ENCODE measurements at regions not wholly inside any gene's neighbourhood (a gene's known extent, or its start where the extent isn't known, plus 50 kb on each side); places are given as distances from the start of the nearest gene placed in this dataset.
A peak's percentile ranks its signal among the peaks of the same experiment; 100 is the strongest.

DNA sequence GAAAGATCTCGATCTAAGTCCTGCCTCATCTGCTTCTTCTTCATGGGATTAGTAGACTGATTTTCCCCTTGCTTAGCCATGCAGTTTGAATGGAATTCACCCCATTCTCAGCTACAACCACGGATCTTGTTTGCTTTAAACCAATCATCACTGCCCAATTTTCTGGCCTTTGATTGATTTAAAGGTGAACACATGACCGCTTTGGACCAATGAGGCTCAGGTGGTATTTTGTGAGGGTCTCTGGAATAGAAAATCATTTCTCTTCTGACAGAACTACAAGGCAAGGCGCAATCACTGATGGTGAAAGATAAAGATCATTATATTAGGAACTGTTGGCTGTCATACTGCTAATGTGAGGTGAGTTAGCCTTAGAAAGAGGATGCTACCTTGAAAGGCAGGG is 213.0 kb upstream of the PLEKHG7 start:
- DNase-seq: no peak

DNA sequence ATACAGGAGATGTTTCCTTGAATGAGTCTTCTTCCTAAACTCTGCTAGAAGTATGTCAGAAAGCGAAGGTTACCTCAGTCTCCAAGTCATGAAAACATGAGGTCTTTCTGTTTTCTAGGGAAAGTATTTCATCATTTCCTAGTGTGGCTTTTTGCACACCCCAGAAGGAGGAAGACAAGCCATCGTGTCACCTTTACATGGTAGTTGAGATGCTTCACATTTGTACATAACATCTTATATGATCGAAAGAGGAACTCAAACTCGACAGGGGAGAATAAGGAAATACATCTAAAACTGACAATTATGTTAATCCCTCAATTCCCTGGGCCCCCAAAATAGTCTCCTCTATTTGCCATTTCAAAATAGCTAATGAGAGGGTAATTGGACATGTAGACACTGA is 214.1 kb upstream of the PLEKHG7 start:
- DNase-seq: no peak

- DNase-seq: no peak
Observed at GRCh38 chr12:92487138-92487485, 215.7 kb upstream of the PLEKHG7 start.

DNA sequence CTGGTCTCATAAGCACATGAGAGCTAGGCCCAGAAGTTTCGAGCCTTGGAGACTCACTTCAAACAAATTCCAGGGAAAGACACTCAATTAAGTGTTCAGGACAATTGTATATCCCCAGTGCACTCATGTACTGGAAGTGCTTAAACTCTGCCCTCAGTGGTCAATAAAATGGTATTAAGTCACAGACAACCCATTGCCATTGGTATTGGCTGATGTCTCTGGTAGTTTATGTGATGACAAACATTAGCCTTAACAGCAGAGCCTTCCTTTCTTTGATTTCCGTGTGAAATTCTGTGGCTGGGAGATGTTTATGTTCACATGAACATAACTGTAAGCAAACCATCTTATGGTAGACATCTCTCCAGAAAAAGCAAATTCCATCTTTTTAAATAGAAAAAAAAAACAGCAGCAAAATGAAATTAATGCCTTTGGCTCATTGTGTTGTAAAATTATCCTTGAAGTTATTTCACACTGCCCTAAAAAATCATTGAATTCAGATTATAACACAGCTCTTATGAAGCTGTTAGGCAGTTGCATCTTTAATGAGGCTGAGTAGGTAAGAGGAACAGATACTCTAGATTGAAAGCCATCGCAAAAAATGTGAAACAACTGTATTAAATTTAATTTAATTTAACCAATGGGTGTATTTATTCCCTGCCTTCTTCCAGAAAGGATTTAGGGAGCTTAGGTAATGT is 216.2 kb upstream of the PLEKHG7 start:
- no peak for DNase-seq

DNA sequence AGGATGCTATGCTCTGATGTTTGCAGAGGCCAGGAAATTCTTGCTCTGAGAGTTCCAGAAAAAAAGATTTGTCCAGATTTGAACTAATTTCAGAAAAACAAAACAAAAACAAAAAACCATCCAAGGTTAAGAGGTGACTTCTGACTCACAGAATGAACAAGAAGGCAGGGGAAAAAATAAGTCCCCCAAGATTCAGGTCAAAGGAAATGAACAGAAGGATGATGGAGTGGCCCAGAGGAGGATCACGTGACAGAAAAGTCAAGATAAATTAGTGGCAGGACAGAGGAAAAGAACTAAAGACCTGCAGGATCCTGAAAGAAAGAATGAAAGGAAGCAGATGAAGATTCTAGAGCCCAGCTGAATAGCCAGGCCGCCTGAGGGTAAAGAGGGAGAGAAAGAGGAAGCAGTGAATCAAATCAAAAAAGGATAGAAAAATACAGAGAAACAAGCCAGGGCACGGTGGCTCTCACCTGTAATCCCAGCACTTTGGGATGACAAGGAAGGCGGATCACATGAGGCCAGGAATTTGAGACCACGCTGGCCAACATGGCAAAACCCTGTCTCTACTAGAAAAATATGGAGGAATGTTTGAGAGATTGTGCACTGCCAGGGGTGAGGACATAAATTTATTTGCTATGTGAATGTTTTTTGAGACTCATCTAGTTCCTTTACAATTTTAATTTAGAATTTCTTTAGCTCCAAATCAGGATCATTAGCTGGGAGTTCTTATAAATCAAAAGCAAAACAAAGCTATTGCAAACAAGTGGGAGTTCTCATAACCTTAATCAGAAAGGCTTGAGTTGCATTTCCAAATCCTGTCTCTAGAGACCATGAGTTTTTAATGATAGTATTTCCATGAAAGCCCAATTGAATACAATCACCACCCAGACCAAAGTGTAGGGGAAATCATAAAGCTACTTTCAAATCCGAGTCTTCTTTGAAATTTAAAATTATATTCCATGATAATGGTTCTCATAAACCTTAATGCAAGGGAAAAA is 217.1 kb upstream of the PLEKHG7 start:
- DNase-seq: no peak

DNA sequence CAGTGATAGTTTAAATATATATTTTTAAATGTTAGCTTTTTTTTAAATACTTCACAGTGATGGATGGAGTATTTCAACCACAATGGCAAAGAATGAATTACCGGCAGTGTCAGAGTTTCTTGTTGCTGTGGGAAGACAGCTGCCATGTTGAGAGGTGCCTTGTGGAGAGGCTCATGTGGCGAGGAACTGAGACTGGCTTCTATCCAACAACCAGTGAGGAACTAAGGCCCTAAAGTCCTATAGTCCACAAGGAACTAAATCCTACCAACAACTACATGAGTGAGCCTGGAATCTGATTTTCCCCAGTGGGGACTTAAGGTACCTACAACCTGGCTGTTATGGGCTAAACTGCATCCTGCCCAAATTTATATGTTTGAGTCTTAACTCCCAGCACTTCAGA is 220.2 kb upstream of the PLEKHG7 start:
- DNase-seq: no peak

- DNase-seq: no peak
Observed at GRCh38 chr12:92481066-92481465, 221.7 kb upstream of the PLEKHG7 start.

DNA sequence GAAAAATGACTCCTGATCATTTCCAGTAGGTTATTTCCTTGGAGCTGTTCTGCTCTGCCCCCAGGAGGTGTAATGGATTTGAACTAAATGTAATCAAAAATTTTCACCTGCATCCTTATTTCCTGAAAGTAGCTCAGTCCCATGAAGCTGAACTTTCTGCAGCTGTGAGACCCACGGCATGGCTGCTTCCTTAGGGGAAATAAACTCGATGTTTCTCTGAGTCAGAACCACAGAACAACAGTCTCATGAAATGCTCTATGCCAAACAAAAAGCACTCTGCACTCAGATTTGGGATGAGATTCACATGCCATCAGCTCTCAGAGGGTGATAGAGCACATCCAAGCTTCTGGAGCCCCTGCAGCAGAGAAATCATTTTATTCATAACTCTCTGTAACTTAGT is 224.1 kb upstream of the PLEKHG7 start:
- DNase-seq: no peak

DNA sequence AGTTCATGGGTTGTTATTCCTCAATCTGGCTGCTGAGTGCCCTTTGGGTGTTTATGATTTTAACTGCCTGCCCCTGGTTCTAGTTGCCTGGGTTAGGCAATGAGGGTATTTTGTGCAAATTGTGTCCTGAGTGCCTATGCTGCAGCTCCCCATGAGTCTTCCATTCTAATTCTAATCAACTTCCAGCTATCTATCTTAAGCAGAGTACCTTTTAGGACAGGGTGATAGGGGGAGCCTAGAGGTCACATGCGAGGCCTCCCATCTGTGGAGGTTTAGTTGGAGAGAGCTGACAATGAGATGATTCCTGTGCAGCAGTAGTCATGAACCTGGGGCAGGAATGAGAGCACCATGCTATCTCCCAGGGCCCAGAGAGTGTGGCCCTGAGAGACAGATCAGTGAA is 225.9 kb upstream of the PLEKHG7 start:
- no peak for DNase-seq

- no peak for DNase-seq
Observed at GRCh38 chr12:92473564-92473963, 229.2 kb upstream of the PLEKHG7 start.

DNA sequence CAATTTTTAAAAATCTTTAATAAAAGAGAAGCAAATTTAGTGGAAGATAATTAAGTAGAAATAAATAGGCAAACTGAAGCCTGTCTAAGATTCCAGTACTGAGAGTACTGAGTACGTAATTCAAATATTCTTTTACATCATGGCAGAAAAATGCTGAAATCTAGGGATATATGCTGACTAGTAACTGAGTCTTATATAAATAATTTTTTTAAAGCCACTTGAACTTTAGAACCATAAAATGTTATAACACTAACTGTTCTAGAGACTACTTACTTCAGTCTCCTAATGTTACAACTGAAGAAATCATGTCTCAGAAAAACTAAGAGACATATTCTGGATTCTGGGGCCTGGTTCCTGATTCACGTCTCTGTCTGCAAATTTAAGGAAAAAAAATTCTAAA is 230.6 kb upstream of the PLEKHG7 start:
- DNase-seq: no peak

GRCh38 chr12:92471551-92471950 is 231.2 kb upstream of the PLEKHG7 start:
- no peak for DNase-seq

DNA sequence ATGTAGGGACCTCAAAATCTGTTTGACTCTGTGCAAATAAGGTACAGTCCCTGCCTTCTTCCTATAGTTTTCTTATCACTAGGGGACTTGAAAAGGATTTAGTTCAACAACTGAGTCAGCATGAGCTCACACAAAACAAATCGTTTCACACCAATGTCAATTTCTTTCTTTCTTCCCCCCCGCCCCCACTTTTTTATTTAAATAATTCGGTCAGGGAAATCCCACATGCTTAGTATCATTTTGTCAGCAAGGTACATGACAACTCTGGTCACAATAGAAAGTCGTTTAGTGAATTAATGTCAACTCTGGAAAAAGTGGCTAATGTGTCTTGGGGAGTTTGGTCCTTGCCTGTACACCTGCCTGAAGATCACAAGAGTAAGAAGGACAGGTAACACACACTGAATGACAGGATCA is 232.2 kb upstream of the PLEKHG7 start:
- DNase-seq: no peak

DNA sequence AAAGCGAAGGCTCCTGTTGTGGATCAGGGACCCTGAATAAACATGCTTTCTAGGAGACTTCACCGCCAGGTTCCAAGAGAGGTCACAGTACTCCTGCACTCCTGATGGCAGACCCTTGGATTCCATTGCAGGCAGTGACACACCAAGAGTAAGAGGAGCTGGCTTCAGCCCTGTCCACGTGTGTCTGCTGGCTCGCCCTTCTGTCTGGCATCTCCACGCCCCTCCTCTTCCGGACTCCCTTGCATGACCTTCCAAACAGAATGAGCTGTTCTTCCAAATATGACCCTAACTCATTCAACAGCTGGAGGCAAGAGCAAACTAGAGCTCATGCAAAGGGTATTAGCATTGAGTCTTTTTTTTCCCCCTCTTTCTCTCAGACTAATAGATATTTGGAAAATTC is 233.0 kb upstream of the PLEKHG7 start:
- no peak for DNase-seq

DNA sequence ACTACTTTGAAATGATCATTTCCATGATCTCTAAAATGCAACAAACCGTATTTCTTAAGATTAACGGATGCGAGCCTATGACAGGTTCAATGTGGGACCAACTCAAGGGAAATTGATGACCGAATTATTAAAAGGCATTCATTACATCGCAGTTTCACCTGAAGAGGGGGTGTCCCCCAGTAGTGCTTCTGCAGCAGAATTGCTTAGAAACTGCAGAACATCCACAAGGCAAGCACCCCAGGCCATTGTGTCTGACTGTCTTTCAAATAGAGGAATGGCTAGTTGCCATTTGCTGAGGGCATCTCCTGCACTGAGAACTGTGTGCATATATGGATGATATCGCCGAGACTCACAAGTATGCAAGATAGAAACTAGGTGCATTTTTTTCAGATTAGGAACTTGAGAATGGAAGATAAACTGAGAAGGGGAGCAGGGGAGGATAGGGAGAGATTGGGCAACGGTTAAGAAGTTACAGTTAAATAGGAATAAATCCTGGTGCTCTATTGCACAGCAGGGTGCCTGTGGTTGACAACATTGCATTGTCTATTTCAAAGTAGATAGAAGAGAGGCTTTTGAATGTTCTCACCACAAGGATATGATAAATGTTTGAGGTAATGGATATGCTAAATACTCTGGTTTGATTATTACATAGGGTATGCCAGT is 234.3 kb upstream of the PLEKHG7 start:
- DNase-seq: no peak

DNA sequence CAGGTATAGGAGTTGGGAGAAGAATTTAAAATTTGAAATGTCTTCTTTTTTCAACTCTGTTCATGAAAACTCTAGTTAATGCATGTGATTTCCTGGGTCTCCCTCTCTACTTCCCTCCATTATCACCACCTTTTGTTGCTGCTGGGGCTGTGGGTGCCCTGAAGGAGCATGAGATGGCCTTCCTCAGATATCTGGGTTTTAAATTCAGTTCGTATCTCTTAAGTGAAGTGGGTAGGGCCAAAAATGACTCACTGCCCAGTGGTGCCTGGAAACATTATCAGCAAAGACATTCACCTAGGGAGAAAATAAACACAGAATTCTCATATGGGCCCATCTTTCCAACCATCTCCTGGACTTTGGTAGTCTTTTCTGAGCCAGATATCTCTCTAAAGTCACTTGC is 234.9 kb upstream of the PLEKHG7 start:
- no peak for DNase-seq

- peak; percentile 65 for DNase-seq
Observed at GRCh38 chr12:92466391-92467305, 236.1 kb upstream of the PLEKHG7 start.

GRCh38 chr12:92465786-92466295 is 236.9 kb upstream of the PLEKHG7 start:
- no peak for DNase-seq

DNA sequence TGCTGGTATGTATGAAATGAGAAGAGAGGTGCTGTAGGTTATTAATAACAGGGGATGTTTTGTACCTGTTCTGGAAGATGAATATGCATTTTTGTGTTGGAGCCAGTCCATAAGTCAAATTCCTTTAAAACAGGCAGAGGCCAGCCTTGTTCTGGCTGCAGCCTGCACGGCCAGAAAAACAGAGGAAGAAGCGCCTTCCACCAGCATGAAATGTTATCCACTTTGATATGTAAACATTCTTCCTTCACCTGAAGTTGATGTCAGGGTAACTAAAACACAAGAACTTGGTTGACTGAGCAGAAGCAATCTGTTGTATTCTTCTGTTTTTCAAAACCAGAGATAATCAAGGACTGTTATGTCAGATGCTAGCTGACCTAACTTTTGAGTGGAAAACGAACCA is 237.9 kb upstream of the PLEKHG7 start:
- DNase-seq: no peak

GRCh38 chr12:92463171-92463570 is 239.6 kb upstream of the PLEKHG7 start:
- DNase-seq: no peak

- DNase-seq: no peak
Observed at GRCh38 chr12:92462527-92462926, 240.3 kb upstream of the PLEKHG7 start.

DNA sequence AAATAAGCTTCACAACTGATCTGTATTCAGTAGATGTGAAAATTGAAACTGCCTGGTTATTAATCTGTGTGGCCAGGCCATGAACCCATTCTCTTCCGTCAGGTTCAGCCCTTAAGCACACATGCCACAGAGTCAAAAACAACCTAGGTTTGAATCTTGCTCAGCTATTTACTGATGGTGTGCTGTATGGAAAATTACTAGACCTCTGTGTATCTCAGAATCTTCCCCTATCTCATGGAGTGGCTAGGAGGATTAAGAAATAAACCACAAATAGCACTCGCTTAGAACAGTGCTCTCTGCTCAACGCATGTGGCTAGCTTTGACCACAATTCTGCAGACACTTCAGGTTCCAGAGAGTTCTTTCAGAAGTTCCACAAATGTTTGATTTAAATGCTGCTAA is 240.7 kb upstream of the PLEKHG7 start:
- no peak for DNase-seq
